Stomach (tissue), 8 donors: ENCODE measurements at regions not wholly inside any gene's neighbourhood (a gene's known extent, or its start where the extent isn't known, plus 50 kb on each side); places are given as distances from the start of the nearest gene placed in this dataset.

Experiments
- DNase-seq, 2 donors: peaks; one replicate each; pipeline versions ENCODE4 v3.0.0 to v3.0.0-alpha.2; 2013 to 2019
- H3K27ac ChIP-seq, 5 donors: fragments of 200-600 bp in 4 of 5; sonication (generic) in 4 of 5; one replicate each; pipeline ENCODE4 v1.5.1; 2013 to 2019; ENCODE audit warnings: mild to moderate bottlenecking in 1 of 5, moderate library complexity in 1 of 5
- H3K27me3 ChIP-seq, 3 donors: fragments of 200-600 bp; sonication (generic); one replicate each; pipeline ENCODE4 v1.5.1; 2017 to 2019; ENCODE audit warnings: mixed run types in 1 of 3
- H3K36me3 ChIP-seq, 4 donors: fragments of 200-600 bp; sonication (generic); 1 replicate in 3 of 4; 2 replicates in 1 of 4; pipeline ENCODE4 v1.5.1; 2016 to 2019
- H3K4me1 ChIP-seq, 4 donors: fragments of 200-600 bp; sonication (generic); one replicate each; pipeline ENCODE4 v1.5.1; 2016 to 2019
- H3K4me3 ChIP-seq, 4 donors: fragments of 200-600 bp; sonication (generic) in 3 of 4; one replicate each; pipeline ENCODE4 v1.5.1; 2016 to 2019; ENCODE audit warnings: mild to moderate bottlenecking in 1 of 4
- H3K9me3 ChIP-seq, 4 donors: fragments of 200-600 bp; sonication (generic); one replicate each; pipeline ENCODE4 v1.5.1; 2016 to 2019
- CTCF ChIP-seq, 7 experiments: fragments of 450-650 bp in 4 of 7; fragments of 200-600 bp in 3 of 7; sonication (generic) in 3 of 7; IDR thresholded peaks; one replicate each; pipeline ENCODE4 v1.5.1; 2016 to 2019; ENCODE audit warnings: antibody characterized with exemption in 7 of 7, control low read depth in 2 of 7, mild to moderate bottlenecking in 1 of 7
- EP300 ChIP-seq: sonication (generic); formaldehyde crosslinking; IDR thresholded peaks from one replicate; pipeline ENCODE4 v1.6.1; 2017; ENCODE audit warnings: antibody characterized with exemption
- POLR2A ChIP-seq, 4 donors: fragments of 450-650 bp; IDR thresholded peaks; one replicate each; pipeline ENCODE4 v1.6.1; 2016; ENCODE audit warnings: antibody characterized with exemption in 4 of 4, control low read depth in 2 of 4, mild to moderate bottlenecking in 1 of 4, moderate library complexity in 1 of 4
- POLR2AphosphoS5 ChIP-seq, 3 donors: sonication (generic); formaldehyde crosslinking; IDR thresholded peaks; one replicate each; pipeline ENCODE4 v1.6.1; 2016; ENCODE audit warnings: antibody characterized with exemption in 3 of 3
- WGBS, 5 donors: extraction: QIAGEN DNeasy Blood & Tissue Kit in 3 of 5; methylation state at CpG; one replicate each; pipeline versions ENCODE4 v1.1.5 to v1.1.7; 2013 to 2018; 5-methylcytosine and 5-hydroxymethylcytosine counted together
- intact Hi-C: fragments of 100-400 bp; cut with DNase I; formaldehyde crosslinking; loops from one replicate; pipeline ENCODE4 v1.15.1; 2023; ENCODE audit warnings: low total_unique reads
- donor health status: healthy with polysubstance abuse.
- donor health status: Bipolar disorder and iron deficiency.
- donor health status: healthy.

- no peak for DNase-seq
- Histone ChIP-seq H3K9me3 (no peaks in the 10 kb centered on the region), H3K36me3 (no peaks in the 10 kb centered on the region), H3K27me3 (no peaks in the 10 kb centered on the region), H3K27ac (no peak overlapping the region), H3K4me1 (peaks cover 0 to 8% (median 0%) of the 10 kb centered on the region in 4 donors), H3K4me3 (no peak overlapping the region)
- intact Hi-C loops, result no loop called here
- no peak for TF ChIP-seq EP300
- TF ChIP-seq CTCF (IDR thresholded peaks at IDR 0.05), result no peak
- no peak for TF ChIP-seq POLR2AphosphoS5 (IDR thresholded peaks at IDR 0.05)
- TF ChIP-seq POLR2A (IDR thresholded peaks at IDR 0.05), result no peak
Observed at GRCh38 chr13:105465251-105465650, 1070.2 kb downstream of the EFNB2 start.

- no peak for TF ChIP-seq POLR2A (IDR thresholded peaks at IDR 0.05)
- Histone ChIP-seq H3K27ac (no peak overlapping the region), H3K4me3 (no peak overlapping the region), H3K36me3 (no peaks in the 10 kb centered on the region), H3K9me3 (no peaks in the 10 kb centered on the region), H3K27me3 (no peaks in the 10 kb centered on the region), H3K4me1 (peaks cover 0 to 8% (median 0%) of the 10 kb centered on the region in 4 donors)
- no peak for DNase-seq
- WGBS, 5 donors, result 77 to 93% (median 85%) methylated on average over 1 of the region's 1 CpG
- intact Hi-C loops, result no loop called here
Observed at GRCh38 chr13:105464249-105464648, 1071.2 kb downstream of the EFNB2 start.

GRCh38 chr13:105463011-105463501 lies 1072.4 kb downstream of the EFNB2 start:
- no peak overlapping the region for H3K27ac ChIP-seq
- H3K4me1 ChIP-seq, result peaks cover 0 to 8% (median 0%) of the 10 kb centered on the region in 4 donors
- H3K27me3 ChIP-seq, result no peaks in the 10 kb centered on the region
- no peaks in the 10 kb centered on the region for H3K36me3 ChIP-seq
- intact Hi-C loops, result no loop called here
- no peak for TF ChIP-seq EP300
- no peak for TF ChIP-seq POLR2A (IDR thresholded peaks at IDR 0.05)
- TF ChIP-seq POLR2AphosphoS5 (IDR thresholded peaks at IDR 0.05), result no peak
- no peak for TF ChIP-seq CTCF (IDR thresholded peaks at IDR 0.05)
- no peaks in the 10 kb centered on the region for H3K9me3 ChIP-seq
- H3K4me3 ChIP-seq, result no peak overlapping the region
- WGBS, 5 donors, result 6 to 36% (median 26%) methylated on average over 2 of the region's 2 CpGs
- DNase-seq, result peak in 1 of 2 donors; percentile 60

- Histone ChIP-seq H3K36me3 (no peaks in the 10 kb centered on the region), H3K27ac (no peak overlapping the region), H3K27me3 (no peaks in the 10 kb centered on the region), H3K9me3 (no peaks in the 10 kb centered on the region), H3K4me1 (peaks cover 0 to 8% (median 0%) of the 10 kb centered on the region in 4 donors), H3K4me3 (no peak overlapping the region)
- intact Hi-C loops, result no loop called here
- no peak for DNase-seq
- WGBS, 5 donors, result 73 to 83% (median 77%) methylated on average over 5 of the region's 5 CpGs
- TF ChIP-seq POLR2A (IDR thresholded peaks at IDR 0.05) (no peak), CTCF (IDR thresholded peaks at IDR 0.05) (no peak), POLR2AphosphoS5 (IDR thresholded peaks at IDR 0.05) (no peak), EP300 (no peak)
Observed at GRCh38 chr13:105462098-105462497, 1073.4 kb downstream of the EFNB2 start.

GRCh38 chr13:105452895-105453294 lies 1082.6 kb downstream of the EFNB2 start:
- no peak overlapping the region for H3K4me3 ChIP-seq
- intact Hi-C loops, result no loop called here
- no peaks in the 10 kb centered on the region for H3K36me3 ChIP-seq
- 80 to 96% (median 89%) methylated on average over 2 of the region's 2 CpGs for WGBS, 5 donors
- no peaks in the 10 kb centered on the region for H3K4me1 ChIP-seq
- TF ChIP-seq CTCF (IDR thresholded peaks at IDR 0.05) (no peak), EP300 (no peak), POLR2AphosphoS5 (IDR thresholded peaks at IDR 0.05) (no peak), POLR2A (IDR thresholded peaks at IDR 0.05) (no peak)
- H3K9me3 ChIP-seq, result no peaks in the 10 kb centered on the region
- H3K27me3 ChIP-seq, result no peaks in the 10 kb centered on the region
- no peak overlapping the region for H3K27ac ChIP-seq
- DNase-seq, result no peak
